ENCODE measurements at regions not wholly inside any gene's neighbourhood (a gene's known extent, or its start where the extent isn't known, plus 50 kb on each side); places are given as distances from the start of the nearest gene placed in this dataset.

DNA sequence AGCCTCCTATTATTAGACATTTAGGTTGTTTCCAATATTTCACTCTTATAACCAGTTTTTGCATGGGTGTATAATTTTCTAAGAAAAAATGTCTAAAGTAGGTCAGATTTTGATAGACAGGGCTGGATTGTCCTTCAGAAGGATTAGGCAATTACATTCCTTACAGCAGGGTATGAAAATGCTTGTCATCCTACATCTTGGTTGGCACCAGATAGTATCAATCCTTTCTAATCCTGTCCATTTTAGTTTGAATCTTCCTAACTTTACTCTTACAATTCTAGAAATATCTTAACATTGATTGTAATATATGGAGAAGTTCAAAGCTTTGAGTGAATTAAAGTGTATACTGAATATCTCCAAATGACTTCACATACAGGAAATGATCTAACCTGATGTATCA, 63.0 kb upstream of the ZBED5 start:
- ChIA-PET CTCF (ENCODE audit: unreplicated experiment) (no interaction called here), POLR2A (interaction anchor here (1.0 kb wide), 1 partner anchor 107 kb away, joined by 5 read pairs; no protein-coding TSS in a partner anchor)
- Histone ChIP-seq H3K4me3 (ENCODE audit: low read depth, low read length, poor library complexity, severe bottlenecking) (no peak overlapping the region), H2AFZ (ENCODE audit: low read length) (no peak overlapping the region), H3K4me2 (ENCODE audit: low read length) (no peak overlapping the region), H3K27ac (ENCODE audit: low read depth, low read length, poor library complexity, severe bottlenecking) (no peak overlapping the region), H3K4me1 (ENCODE audit: insufficient read depth, low read length, poor library complexity, severe bottlenecking) (no peaks in the 10 kb centered on the region), H4K20me1 (ENCODE audit: insufficient read depth, low read length) (no peaks in the 10 kb centered on the region), H3K9me3 (ENCODE audit: low read length) (no peaks in the 10 kb centered on the region), H3K36me3 (ENCODE audit: insufficient read depth, low read length) (no peaks in the 10 kb centered on the region), H3K9me2 (ENCODE audit: insufficient read depth, low read length) (no peaks in the 10 kb centered on the region), H3K79me2 (ENCODE audit: insufficient read depth, low read depth, low read length) (no peaks in the 10 kb centered on the region)
- no peak for TF ChIP-seq EZH2phosphoT487 (IDR thresholded peaks at IDR 0.05; ENCODE audit: borderline replicate concordance, low read depth, low read length)
- TF ChIP-seq, protein P1, sequence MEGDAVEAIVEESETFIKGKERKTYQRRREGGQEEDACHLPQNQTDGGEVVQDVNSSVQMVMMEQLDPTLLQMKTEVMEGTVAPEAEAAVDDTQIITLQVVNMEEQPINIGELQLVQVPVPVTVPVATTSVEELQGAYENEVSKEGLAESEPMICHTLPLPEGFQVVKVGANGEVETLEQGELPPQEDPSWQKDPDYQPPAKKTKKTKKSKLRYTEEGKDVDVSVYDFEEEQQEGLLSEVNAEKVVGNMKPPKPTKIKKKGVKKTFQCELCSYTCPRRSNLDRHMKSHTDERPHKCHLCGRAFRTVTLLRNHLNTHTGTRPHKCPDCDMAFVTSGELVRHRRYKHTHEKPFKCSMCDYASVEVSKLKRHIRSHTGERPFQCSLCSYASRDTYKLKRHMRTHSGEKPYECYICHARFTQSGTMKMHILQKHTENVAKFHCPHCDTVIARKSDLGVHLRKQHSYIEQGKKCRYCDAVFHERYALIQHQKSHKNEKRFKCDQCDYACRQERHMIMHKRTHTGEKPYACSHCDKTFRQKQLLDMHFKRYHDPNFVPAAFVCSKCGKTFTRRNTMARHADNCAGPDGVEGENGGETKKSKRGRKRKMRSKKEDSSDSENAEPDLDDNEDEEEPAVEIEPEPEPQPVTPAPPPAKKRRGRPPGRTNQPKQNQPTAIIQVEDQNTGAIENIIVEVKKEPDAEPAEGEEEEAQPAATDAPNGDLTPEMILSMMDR (conservative IDR thresholded peaks at IDR 0.05; ENCODE audit: low read length), result no peak
- intact Hi-C loops (cut with micrococcal nuclease; ENCODE audit: unreplicated experiment), result no loop called here
- BruUV-seq (replicated peaks), result no TSS peak
- no peak for DNase-seq (ENCODE audit: low spot score)

DNA sequence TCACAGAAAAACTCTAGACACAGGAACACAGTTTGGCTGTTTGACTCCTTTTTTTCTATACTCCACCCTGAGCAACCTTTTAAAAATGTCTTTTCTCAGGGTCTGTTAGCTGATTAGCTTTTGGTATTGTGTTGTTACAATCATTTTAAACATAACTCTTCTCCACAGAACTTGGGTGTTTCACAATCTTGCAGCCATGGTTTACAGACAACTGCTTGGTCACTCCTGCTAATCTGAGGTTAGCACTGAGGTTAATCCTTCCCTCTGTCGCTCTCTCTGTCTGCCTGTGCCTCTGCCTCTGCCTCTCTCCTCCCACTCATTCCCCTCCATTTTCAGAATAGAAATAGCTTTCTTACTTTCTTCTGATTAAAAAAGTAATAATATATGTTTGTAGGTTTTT, 62.4 kb upstream of the ZBED5 start:
- Histone ChIP-seq H3K9me3 (ENCODE audit: low read length) (no peaks in the 10 kb centered on the region), H3K79me2 (ENCODE audit: insufficient read depth, low read depth, low read length) (no peaks in the 10 kb centered on the region), H3K4me2 (ENCODE audit: low read length) (no peak overlapping the region), H3K36me3 (ENCODE audit: insufficient read depth, low read length) (no peaks in the 10 kb centered on the region), H3K9me2 (ENCODE audit: insufficient read depth, low read length) (no peaks in the 10 kb centered on the region), H3K4me1 (ENCODE audit: insufficient read depth, low read length, poor library complexity, severe bottlenecking) (no peaks in the 10 kb centered on the region), H4K20me1 (ENCODE audit: insufficient read depth, low read length) (no peaks in the 10 kb centered on the region), H3K27ac (ENCODE audit: low read depth, low read length, poor library complexity, severe bottlenecking) (no peak overlapping the region), H2AFZ (ENCODE audit: low read length) (no peak overlapping the region), H3K4me3 (ENCODE audit: low read depth, low read length, poor library complexity, severe bottlenecking) (no peak overlapping the region)
- intact Hi-C loops (cut with micrococcal nuclease; ENCODE audit: unreplicated experiment), result no loop called here
- CTCF ChIA-PET (ENCODE audit: unreplicated experiment), result no interaction called here
- no peak for DNase-seq (ENCODE audit: low spot score)
- TF ChIP-seq, protein P1 (conservative IDR thresholded peaks at IDR 0.05; ENCODE audit: low read length), result no peak
- TF ChIP-seq EZH2phosphoT487 (IDR thresholded peaks at IDR 0.05; ENCODE audit: borderline replicate concordance, low read depth, low read length), result no peak
- POLR2A ChIA-PET, result interaction anchor here (0.6 to 1.0 kb wide), 5 partner anchors 12 to 458 kb away, joined by 3 to 5 read pairs (median 3); no protein-coding TSS in a partner anchor
- BruUV-seq (replicated peaks), result no TSS peak

DNA sequence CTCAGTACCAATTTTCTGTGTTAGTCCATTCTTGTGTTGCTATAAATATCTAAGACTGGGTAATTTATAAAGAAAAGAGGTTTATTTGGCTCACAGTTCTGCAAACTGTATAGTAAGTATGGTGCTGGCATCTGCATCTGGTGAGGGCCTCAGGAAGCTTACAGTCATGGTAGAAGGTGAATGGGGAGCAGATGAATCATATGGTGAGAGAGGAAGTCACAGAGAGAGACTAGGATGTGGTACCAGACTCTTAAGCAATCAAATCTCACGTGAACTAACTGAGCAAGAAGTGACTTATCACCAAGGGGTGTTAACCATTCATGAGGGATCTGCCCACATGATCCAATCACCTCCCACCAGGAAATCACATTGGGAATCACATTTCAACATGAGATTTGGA, 60.8 kb upstream of the ZBED5 start:
- no peaks in the 10 kb centered on the region for H3K4me1 ChIP-seq (ENCODE audit: insufficient read depth, low read length, poor library complexity, severe bottlenecking)
- H3K27ac ChIP-seq (ENCODE audit: low read depth, low read length, poor library complexity, severe bottlenecking), result no peak overlapping the region
- no peak overlapping the region for H3K4me3 ChIP-seq (ENCODE audit: low read depth, low read length, poor library complexity, severe bottlenecking)
- no peaks in the 10 kb centered on the region for H4K20me1 ChIP-seq (ENCODE audit: insufficient read depth, low read length)
- intact Hi-C loops (cut with micrococcal nuclease; ENCODE audit: unreplicated experiment), result no loop called here
- no peaks in the 10 kb centered on the region for H3K36me3 ChIP-seq (ENCODE audit: insufficient read depth, low read length)
- H3K9me3 ChIP-seq (ENCODE audit: low read length), result no peaks in the 10 kb centered on the region
- TF ChIP-seq, protein P1 (conservative IDR thresholded peaks at IDR 0.05; ENCODE audit: low read length), result no peak
- TF ChIP-seq EZH2phosphoT487 (IDR thresholded peaks at IDR 0.05; ENCODE audit: borderline replicate concordance, low read depth, low read length), result no peak
- H3K79me2 ChIP-seq (ENCODE audit: insufficient read depth, low read depth, low read length), result no peaks in the 10 kb centered on the region
- ChIA-PET POLR2A (no interaction called here), CTCF (ENCODE audit: unreplicated experiment) (no interaction called here)
- H3K4me2 ChIP-seq (ENCODE audit: low read length), result no peak overlapping the region
- no peak for DNase-seq (ENCODE audit: low spot score)
- H3K9me2 ChIP-seq (ENCODE audit: insufficient read depth, low read length), result no peaks in the 10 kb centered on the region
- BruUV-seq (replicated peaks), result no TSS peak
- no peak overlapping the region for H2AFZ ChIP-seq (ENCODE audit: low read length)

Data from OCI-LY7 (cell line).